ENCODE measurements at regions not wholly inside any gene's neighbourhood (a gene's known extent, or its start where the extent isn't known, plus 50 kb on each side); places are given as distances from the start of the nearest gene placed in this dataset.

DNA sequence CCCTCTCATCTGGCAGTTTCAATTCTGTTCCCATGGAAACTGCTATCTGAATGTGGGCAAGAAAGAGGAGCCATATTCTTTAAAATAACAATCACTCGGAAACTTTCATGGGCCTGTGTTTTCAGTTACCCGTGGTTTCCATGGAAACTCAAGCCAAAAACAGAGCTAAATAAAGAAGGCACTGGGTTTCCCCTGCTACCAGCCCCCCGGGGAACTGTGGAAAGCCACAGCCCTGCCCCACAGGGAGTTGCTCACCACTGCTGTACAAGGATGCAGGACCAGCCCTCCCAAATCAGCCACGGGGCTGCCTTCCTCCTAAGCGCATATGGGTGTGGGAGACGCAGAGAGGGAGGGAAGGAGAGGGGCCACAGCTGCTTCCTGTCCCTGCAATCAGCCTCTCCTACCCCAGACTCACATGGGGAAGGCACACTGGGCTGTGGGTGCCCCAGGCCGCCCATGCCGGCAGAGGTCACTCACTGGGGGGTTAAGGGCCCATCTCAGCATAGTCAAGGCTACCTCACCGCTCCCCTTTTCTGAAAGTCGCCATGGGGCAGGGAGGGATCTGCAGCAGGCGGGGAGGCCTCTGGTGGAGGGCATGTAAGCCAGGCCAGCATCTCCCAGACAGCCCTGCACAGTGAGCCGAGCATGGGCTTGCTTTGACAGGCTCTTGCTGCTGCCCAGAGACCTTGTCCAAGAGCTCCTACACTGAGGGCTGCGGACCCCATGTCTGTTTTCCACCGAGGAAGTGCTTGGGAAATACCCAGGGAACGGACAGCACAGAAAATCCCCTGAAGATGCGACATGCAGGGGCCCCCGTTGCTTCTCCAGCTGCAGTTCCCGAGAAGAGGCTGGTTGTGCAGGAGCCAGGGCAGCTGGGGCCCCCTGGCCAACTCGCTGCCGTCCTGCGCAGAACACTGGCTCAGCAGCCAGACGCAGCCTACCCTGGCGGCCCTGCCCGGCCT, 157.3 kb upstream of the PPP2R2D start:
- no peak for DNase-seq

DNA sequence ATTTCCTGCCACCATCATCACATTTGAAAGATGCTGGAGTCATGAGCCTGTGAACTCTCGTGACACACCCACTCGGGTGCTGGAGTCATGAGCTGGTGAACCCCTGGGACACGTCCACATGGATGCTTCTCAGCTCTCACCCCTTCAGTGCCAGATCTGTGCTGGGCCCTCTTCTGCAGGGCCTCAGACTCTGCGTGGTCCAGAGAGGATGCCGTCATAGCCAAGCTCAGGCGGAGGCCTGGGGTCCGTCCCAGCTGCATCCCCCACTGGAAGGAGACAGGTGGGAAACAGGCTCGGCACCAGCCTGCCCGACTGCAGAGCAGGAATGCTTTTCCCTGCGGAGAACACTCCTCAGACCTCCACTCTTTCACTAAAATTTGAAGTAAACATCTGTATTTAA, 156.5 kb upstream of the PPP2R2D start:
- DNase-seq, result no peak

DNA sequence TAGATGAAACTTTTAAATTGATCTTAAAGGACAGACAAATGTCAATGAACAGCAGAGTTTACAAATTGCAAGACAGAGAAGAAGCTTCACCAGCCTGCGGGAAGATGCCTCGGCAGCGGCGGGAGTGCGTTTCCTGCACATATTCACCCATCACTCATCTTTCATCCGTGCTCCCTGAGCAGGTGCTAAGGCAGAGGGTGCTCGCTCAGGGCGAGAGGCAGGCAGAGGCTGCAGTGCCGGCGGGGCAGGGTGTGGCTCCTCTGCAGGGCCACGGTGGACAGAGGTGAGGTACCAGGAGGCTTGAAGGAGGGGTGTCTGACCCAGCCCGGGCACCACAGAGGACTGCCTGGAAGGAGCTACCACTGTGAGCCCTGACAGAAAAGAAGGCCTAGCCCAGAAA, 155.2 kb upstream of the PPP2R2D start:
- no peak for DNase-seq

GRCh38 chr10:131746241-131746711, 154.5 kb upstream of the PPP2R2D start:
- no peak for DNase-seq

GRCh38 chr10:131746785-131747184, 154.0 kb upstream of the PPP2R2D start:
- DNase-seq, result no peak

DNA sequence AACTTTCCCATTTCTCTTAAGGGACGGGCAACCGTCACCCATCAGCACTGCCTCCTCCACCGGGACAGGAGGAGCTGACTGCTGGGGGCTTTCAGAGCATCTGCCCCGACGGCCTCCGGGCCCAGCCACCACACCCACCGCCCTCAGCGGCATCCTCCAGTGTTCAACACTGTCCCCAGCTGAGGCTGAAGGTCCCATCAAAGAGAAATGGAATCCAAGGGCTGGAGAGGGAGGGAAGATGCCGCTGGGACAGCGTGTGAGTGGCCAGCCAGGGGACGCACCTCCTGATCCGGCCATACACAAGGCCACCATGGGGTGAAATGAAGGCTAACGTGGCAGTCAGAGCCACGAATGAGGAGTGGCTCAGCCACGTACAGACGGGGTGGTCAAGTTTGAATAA, 153.6 kb upstream of the PPP2R2D start:
- DNase-seq, result no peak

DNA sequence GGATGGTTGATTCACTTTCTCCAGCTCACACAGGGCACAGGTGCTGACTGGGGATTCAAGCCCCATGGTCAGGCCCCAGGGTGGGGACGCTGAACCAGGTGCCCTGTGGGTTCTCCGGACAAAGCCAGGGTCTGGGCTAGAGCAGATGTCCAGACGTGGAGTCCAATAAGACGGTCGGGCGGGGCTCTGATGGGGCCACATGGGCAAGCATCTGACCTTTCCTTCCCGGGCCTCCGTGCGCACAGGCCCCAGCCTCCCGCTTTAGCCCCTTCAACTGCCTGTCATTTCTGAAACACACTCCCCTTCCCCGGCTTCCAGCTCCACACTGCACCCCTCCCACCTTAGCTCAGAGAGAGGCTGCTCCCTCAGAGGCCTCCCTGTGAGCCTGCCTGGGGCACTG, 153.0 kb upstream of the PPP2R2D start:
- no peak for DNase-seq

GRCh38 chr10:131748191-131748590, 152.6 kb upstream of the PPP2R2D start:
- DNase-seq, result no peak

DNA sequence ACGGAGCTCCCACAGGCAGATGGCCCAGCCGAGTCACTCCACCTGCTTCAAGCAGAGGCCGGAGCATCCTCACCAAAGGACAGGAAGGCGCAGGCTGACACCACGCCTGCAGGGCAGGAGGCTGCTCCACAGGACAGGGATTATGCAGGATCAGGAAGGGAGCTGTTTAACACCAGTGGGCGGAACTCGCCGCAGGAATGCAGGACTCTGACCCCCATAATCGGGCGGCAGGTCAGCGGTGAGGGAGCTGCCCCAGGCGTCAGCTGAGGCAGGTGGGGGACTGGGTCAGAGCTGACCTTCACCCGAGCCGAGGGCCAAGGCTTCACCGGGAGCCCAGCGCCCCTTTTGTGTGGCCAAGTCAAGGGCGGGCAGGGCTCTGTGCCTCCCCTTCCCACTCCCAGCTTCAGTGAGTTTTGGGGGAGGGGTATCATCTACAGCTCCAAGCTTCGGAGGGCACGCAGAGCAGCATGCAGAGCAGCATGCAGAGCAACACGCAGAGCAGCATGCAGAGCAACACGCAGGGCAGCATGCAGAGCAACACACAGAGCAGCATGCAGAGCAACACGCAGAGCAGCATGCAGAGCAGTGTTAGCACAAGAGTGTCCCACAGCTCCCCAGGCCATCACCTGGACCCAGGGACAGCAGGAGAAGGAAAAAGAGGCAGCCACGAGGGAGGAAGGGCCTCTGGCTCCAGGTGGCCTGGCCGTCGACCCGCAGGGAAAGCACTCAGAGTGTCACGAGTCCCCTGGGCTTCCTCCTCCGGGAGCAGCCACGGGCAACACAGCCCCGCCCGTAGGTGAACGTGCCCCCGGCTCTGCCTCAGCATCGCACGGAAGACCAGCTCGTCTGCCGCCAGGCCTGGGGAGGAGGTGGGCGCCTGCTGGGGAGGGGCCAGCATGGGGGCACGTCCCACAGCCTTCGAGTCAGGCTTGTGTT, 151.7 kb upstream of the PPP2R2D start:
- DNase-seq, result no peak

DNA sequence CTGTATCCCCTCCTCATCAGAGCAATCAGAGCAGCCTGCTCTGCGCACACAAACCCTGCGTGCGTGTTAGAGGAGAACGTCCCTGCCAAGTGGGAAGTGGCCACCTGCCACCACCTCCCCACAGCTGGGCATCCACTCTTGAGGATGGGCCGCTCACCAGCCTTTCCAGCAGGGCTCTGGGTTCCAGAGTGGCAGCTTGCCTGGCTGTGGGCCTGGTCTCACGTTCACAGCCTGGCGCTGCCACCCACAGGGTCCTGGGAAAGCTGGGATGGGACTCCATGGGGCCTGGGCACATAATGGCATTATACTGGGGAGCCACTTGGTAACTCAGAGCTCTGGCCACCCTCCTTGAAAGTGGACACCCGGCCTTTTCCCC, 151.1 kb upstream of the PPP2R2D start:
- DNase-seq, result no peak

GRCh38 chr10:131750171-131750895, 150.5 kb upstream of the PPP2R2D start:
- no peak for DNase-seq

- no peak for DNase-seq
These were observed 149.6 kb upstream of the PPP2R2D start for GRCh38 chr10:131750973-131751826.

GRCh38 chr10:131751827-131752775, 148.7 kb upstream of the PPP2R2D start:
- no peak for DNase-seq

GRCh38 chr10:131753336-131753735, 147.5 kb upstream of the PPP2R2D start:
- DNase-seq, result no peak

GRCh38 chr10:131755200-131755599, 145.6 kb upstream of the PPP2R2D start:
- DNase-seq, result no peak

- no peak for DNase-seq
These were observed 143.3 kb upstream of the PPP2R2D start for GRCh38 chr10:131757285-131758058.

GRCh38 chr10:131758062-131758938, 142.5 kb upstream of the PPP2R2D start:
- DNase-seq, result no peak

DNA sequence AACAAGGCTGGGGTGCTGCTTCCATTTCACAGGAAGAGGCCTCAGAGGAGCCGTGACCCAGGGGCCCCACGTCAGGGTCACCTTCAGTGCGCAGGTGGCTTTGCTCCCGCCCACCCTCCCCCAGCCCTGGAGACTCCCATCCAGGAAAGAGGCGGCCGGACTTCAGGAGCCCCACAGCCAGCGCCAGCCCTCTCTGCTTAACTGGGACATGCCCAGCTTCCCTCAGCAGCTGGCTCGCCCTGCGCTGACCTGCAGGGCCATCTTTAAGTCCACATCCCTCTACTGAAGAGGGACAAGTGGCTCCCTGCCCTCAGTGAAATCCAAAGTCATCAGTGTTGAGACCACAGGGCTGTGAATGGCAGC, 141.9 kb upstream of the PPP2R2D start:
- no peak for DNase-seq

DNA sequence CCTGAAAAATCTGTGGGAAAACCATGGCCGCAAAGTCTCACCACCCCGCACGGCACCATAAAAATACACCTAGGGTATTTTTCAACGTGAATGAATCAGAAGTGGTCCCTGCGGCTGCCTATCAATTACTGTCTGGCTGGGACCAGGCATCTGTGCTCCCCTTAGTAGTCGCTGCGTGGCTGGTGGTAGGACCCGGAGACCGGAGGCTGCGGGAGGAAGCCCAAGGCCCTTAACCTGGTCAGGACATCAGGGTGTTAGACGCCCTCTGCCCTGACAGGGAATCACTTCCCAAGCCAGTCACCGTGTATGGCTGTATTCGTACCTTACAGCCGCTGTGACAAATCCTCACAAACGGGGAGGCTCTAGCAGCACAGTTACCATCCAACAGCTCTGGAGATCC, 141.5 kb upstream of the PPP2R2D start:
- no peak for DNase-seq

All from NK-92 treated with Interleukin-12 subunit alpha and Interleukin-12 subunit beta, amount 100 ng/mL, for 24 hours (cell line).